Esophagus squamous epithelium (tissue), 5 donors: ENCODE measurements at regions not wholly inside any gene's neighbourhood (a gene's known extent, or its start where the extent isn't known, plus 50 kb on each side); places are given as distances from the start of the nearest gene placed in this dataset.

Experiments
- DNase-seq: peaks from one replicate; lab custom pipeline; 2025; lab: John Stamatoyannopoulos, UW
- H3K27ac ChIP-seq, 4 donors: fragments of 200-600 bp; sonication (generic); one replicate each; pipeline ENCODE4 v1.5.1; 2016 to 2019; ENCODE audit warnings: mild to moderate bottlenecking in 1 of 4
- H3K27me3 ChIP-seq, 4 donors: fragments of 200-600 bp; sonication (generic); 1 replicate in 3 of 4; 2 replicates in 1 of 4; pipeline versions ENCODE4 v1.5.1 to v1.6.0; 2017 to 2021; ENCODE audit warnings: antibody characterized with exemption in 1 of 4
- H3K36me3 ChIP-seq, 3 donors: fragments of 200-600 bp; sonication (generic); one replicate each; pipeline ENCODE4 v1.5.1; 2016 to 2019
- H3K4me1 ChIP-seq, 3 donors: fragments of 200-600 bp; sonication (generic); one replicate each; pipeline ENCODE4 v1.5.1; 2017 to 2019
- H3K4me3 ChIP-seq, 4 donors: fragments of 200-600 bp; sonication (generic); 1 replicate in 3 of 4; 2 replicates in 1 of 4; pipeline ENCODE4 v1.5.1; 2016 to 2019; ENCODE audit warnings: mild to moderate bottlenecking in 2 of 4, moderate library complexity in 1 of 4
- H3K9me3 ChIP-seq, 3 donors: fragments of 200-600 bp; sonication (generic); one replicate each; pipeline ENCODE4 v1.5.1; 2016 to 2019
- CTCF ChIP-seq, 6 experiments: fragments of 450-650 bp in 4 of 6; fragments of 200-600 bp in 2 of 6; sonication (generic) in 2 of 6; IDR thresholded peaks; one replicate each; pipeline ENCODE4 v1.5.1; 2016 to 2019; ENCODE audit warnings: antibody characterized with exemption in 6 of 6, mild to moderate bottlenecking in 4 of 6, moderate library complexity in 4 of 6
- POLR2A ChIP-seq, 4 donors: fragments of 450-650 bp; IDR thresholded peaks; one replicate each; pipeline ENCODE4 v1.6.1; 2017; ENCODE audit warnings: antibody characterized with exemption in 4 of 4, mild to moderate bottlenecking in 4 of 4, moderate library complexity in 3 of 4
- WGBS, 2 donors: methylation state at CpG; one replicate each; pipeline ENCODE4 v1.1.5; 2018; 5-methylcytosine and 5-hydroxymethylcytosine counted together
- intact Hi-C: fragments of 100-400 bp; cut with DNase I; formaldehyde crosslinking; loops from one replicate; pipeline ENCODE4 v1.15.0; 2022
- donor health status: DM: yes; HTN: yes; CAD: no.

GRCh38 chr13:95498886-95499285, 53.6 kb upstream of the CLDN10 start:
- WGBS, 2 donors: 63 to 77% methylated on average over 7 to 8 of the region's 8 CpGs
- Histone ChIP-seq H3K4me1 (peaks cover 0 to 38% (median 4%) of the 10 kb centered on the region in 3 donors), H3K9me3 (peaks cover 0 to 6% (median 4%) of the 10 kb centered on the region in 3 donors), H3K27me3 (no peaks in the 10 kb centered on the region), H3K36me3 (no peaks in the 10 kb centered on the region), H3K27ac (no peak overlapping the region), H3K4me3 (no peak overlapping the region)
- no peak for TF ChIP-seq CTCF (IDR thresholded peaks at IDR 0.05)
- no peak for DNase-seq
- intact Hi-C loops: no loop called here

GRCh38 chr13:95499811-95500712, 52.5 kb upstream of the CLDN10 start:
- Histone ChIP-seq H3K9me3 (peaks cover 0 to 6% (median 4%) of the 10 kb centered on the region in 3 donors), H3K27ac (no peak overlapping the region), H3K27me3 (no peaks in the 10 kb centered on the region), H3K36me3 (no peaks in the 10 kb centered on the region), H3K4me1 (peaks cover 0 to 38% (median 4%) of the 10 kb centered on the region in 3 donors), H3K4me3 (no peak overlapping the region)
- WGBS, 2 donors: 71 to 84% methylated on average over 6 of the region's 6 CpGs
- intact Hi-C loops: no loop called here
- no peak for DNase-seq
- TF ChIP-seq CTCF (IDR thresholded peaks at IDR 0.05) (no peak), POLR2A (IDR thresholded peaks at IDR 0.05) (no peak)

GRCh38 chr13:95502216-95502615, 50.3 kb upstream of the CLDN10 start:
- H3K27me3 ChIP-seq: no peaks in the 10 kb centered on the region
- whole genome bisulfite sequencing, 2 donors: 30 to 44% methylated on average over 2 of the region's 2 CpGs
- H3K36me3 ChIP-seq: no peaks in the 10 kb centered on the region
- H3K27ac ChIP-seq: peak overlapping the region in 2 of 4 donors; percentile 42 to 53
- intact Hi-C loops: no loop called here
- no peak for DNase-seq
- peaks cover 0 to 36% (median 4%) of the 10 kb centered on the region in 3 donors for H3K4me1 ChIP-seq
- TF ChIP-seq CTCF (IDR thresholded peaks at IDR 0.05): no peak
- TF ChIP-seq POLR2A (IDR thresholded peaks at IDR 0.05): no peak
- no peak overlapping the region for H3K4me3 ChIP-seq
- no peaks in the 10 kb centered on the region for H3K9me3 ChIP-seq
